HG03520 (cell line): ENCODE measurements at regions not wholly inside any gene's neighbourhood (a gene's known extent, or its start where the extent isn't known, plus 50 kb on each side); places are given as distances from the start of the nearest gene placed in this dataset.
A peak's percentile ranks its signal among the peaks of the same experiment; 100 is the strongest.
"Not testable (repeated sequence)": the region's sequence is repeated elsewhere in the genome, so short reads cannot be mapped to it uniquely, and the experiment has no call there.

Experiments
- ATAC-seq: cut with Tn5 transposase; IDR thresholded peaks from one replicate; pipeline ENCODE4 v1.9.1; 2021; ENCODE audit warnings: mild to moderate bottlenecking, moderate library complexity; ENCODE audit not compliant: unreplicated experiment

GRCh38 chr7:39824456-39825200, 125.4 kb upstream of the CDK13 start:
- ATAC-seq = no peak

GRCh38 chr7:39825401-39825980, 124.6 kb upstream of the CDK13 start:
- ATAC-seq = no peak

GRCh38 chr7:39826166-39826565, 123.9 kb upstream of the CDK13 start:
- no peak for ATAC-seq

GRCh38 chr7:39827571-39827970, 122.5 kb upstream of the CDK13 start:
- ATAC-seq = no peak

- ATAC-seq = no peak
Measured at GRCh38 chr7:39829028-39829427, 121.0 kb upstream of the CDK13 start.

- no peak for ATAC-seq
Measured at GRCh38 chr7:39832519-39833085, 117.5 kb upstream of the CDK13 start.

GRCh38 chr7:39833180-39833799, 116.8 kb upstream of the CDK13 start:
- not testable (repeated sequence) for ATAC-seq

- not testable (repeated sequence) for ATAC-seq
Measured at GRCh38 chr7:39833865-39834634, 116.0 kb upstream of the CDK13 start.

- no peak for ATAC-seq
Measured at GRCh38 chr7:39838326-39838725, 111.7 kb upstream of the CDK13 start.

- ATAC-seq = no peak
Measured at GRCh38 chr7:39845006-39845405, 105.0 kb upstream of the CDK13 start.

GRCh38 chr7:39847227-39847626, 102.8 kb upstream of the CDK13 start:
- ATAC-seq = no peak

GRCh38 chr7:39851466-39852045, 98.5 kb upstream of the CDK13 start:
- no peak for ATAC-seq

- peak; percentile 79 for ATAC-seq
Measured at GRCh38 chr7:39854616-39855324, 95.3 kb upstream of the CDK13 start.

- no peak for ATAC-seq
Measured at GRCh38 chr7:39855325-39855674, 94.8 kb upstream of the CDK13 start.

- not testable (repeated sequence) for ATAC-seq
Measured at GRCh38 chr7:39863675-39864322, 86.3 kb upstream of the CDK13 start.

GRCh38 chr7:39869888-39870522, 80.1 kb upstream of the CDK13 start:
- ATAC-seq = not testable (repeated sequence)

GRCh38 chr7:39871610-39872009, 78.4 kb upstream of the CDK13 start:
- not testable (repeated sequence) for ATAC-seq

GRCh38 chr7:39880556-39880955, 69.5 kb upstream of the CDK13 start:
- ATAC-seq = no peak

GRCh38 chr7:39882148-39882784, 67.8 kb upstream of the CDK13 start:
- ATAC-seq = no peak
